ENCODE measurements at regions not wholly inside any gene's neighbourhood (a gene's known extent, or its start where the extent isn't known, plus 50 kb on each side); places are given as distances from the start of the nearest gene placed in this dataset.

GRCh38 chr13:84962141-84962750, 837.0 kb downstream of the SLITRK6 start:
- H3K27ac Mint-ChIP-seq, result no peak overlapping the region
- no peak overlapping the region for H3K4me3 Mint-ChIP-seq
- CTCF ChIA-PET, result no interaction called here
- DNase-seq, result no peak
- H3K4me1 Mint-ChIP-seq (ENCODE audit: low read depth), result no peaks in the 10 kb centered on the region
- peaks cover 1% of the 10 kb centered on the region for H3K9me3 Mint-ChIP-seq
- no peaks in the 10 kb centered on the region for H3K36me3 Mint-ChIP-seq (ENCODE audit: low read depth)
- intact Hi-C loops (cut with micrococcal nuclease), result no loop called here
- H3K27me3 Mint-ChIP-seq (ENCODE audit: low read depth), result no peaks in the 10 kb centered on the region

- Mint-ChIP-seq H3K4me3 (no peak overlapping the region), H3K27ac (no peak overlapping the region), H3K4me1 (ENCODE audit: low read depth) (no peaks in the 10 kb centered on the region), H3K27me3 (ENCODE audit: low read depth) (no peaks in the 10 kb centered on the region), H3K9me3 (peaks cover 1% of the 10 kb centered on the region), H3K36me3 (ENCODE audit: low read depth) (no peaks in the 10 kb centered on the region)
- intact Hi-C loops (cut with micrococcal nuclease), result no loop called here
- no peak for DNase-seq
- CTCF ChIA-PET, result no interaction called here
Measured at GRCh38 chr13:84961023-84961422, 838.2 kb downstream of the SLITRK6 start.

DNA sequence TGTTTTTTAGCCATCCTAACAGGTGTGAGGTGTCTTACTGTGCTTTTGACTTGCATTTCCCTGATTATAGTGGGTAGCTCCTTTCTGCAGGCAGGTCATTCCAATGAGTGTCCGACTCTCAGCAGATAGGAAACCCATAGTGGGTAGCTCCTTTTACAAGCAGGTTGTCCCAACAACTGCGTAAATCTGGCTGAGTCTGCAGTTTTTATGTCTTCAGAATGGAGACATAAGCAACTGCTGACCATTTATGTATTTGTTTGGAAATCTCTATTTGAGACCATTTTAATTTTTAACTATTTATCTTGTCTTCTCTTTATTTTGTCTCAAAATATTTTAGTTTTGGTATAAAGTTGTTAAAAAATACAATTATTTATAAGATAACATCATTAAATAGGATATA, 839.4 kb downstream of the SLITRK6 start:
- CTCF ChIA-PET, result no interaction called here
- Mint-ChIP-seq H3K27me3 (ENCODE audit: low read depth) (no peaks in the 10 kb centered on the region), H3K36me3 (ENCODE audit: low read depth) (no peaks in the 10 kb centered on the region), H3K9me3 (peaks cover 1% of the 10 kb centered on the region), H3K27ac (no peak overlapping the region), H3K4me3 (no peak overlapping the region), H3K4me1 (ENCODE audit: low read depth) (no peaks in the 10 kb centered on the region)
- intact Hi-C loops (cut with micrococcal nuclease), result no loop called here
- DNase-seq, result no peak

DNA sequence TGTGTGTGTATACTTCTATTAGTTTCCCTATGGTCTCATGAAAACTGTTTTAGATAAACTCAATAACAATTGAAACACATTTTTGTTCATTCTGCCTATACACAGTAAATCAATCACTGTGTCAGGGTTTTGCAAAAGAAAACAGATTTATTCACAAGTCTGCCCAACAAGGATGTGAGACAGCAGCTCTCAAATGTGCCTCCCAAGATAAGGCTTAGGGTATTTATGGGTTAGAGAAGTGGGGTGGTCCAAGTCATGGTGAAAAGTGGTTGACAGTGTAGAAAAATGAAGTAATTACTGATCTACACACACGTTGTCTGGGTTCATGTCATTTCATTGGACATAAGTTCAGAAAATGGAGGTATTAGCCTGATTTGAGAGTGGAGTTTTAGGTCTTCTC, 844.6 kb downstream of the SLITRK6 start:
- intact Hi-C loops (cut with micrococcal nuclease), result no loop called here
- Mint-ChIP-seq H3K36me3 (ENCODE audit: low read depth) (no peaks in the 10 kb centered on the region), H3K27ac (no peak overlapping the region), H3K4me1 (ENCODE audit: low read depth) (no peaks in the 10 kb centered on the region), H3K27me3 (ENCODE audit: low read depth) (no peaks in the 10 kb centered on the region), H3K9me3 (peaks cover 1% of the 10 kb centered on the region), H3K4me3 (no peak overlapping the region)
- DNase-seq, result no peak
- CTCF ChIA-PET, result no interaction called here

DNA sequence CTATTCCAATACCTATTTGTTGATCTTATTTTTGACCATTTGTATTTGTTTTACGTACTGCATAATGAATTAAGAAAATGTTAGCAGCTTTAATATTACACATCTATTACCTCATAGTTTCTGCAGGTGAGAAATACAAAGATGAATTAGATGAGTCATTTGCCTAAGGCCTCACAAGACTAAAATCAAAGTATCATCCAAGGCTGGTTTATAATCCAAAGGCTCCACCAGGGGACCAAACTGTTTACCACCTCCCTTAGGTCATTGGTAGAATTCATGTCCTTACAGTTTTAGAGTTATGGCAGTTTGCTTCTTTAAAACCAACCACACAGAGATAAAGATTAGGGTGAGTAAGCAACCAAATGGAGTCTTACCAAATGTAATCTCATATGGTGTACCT, 848.1 kb downstream of the SLITRK6 start:
- Mint-ChIP-seq H3K36me3 (ENCODE audit: low read depth) (no peaks in the 10 kb centered on the region), H3K27me3 (ENCODE audit: low read depth) (no peaks in the 10 kb centered on the region)

DNA sequence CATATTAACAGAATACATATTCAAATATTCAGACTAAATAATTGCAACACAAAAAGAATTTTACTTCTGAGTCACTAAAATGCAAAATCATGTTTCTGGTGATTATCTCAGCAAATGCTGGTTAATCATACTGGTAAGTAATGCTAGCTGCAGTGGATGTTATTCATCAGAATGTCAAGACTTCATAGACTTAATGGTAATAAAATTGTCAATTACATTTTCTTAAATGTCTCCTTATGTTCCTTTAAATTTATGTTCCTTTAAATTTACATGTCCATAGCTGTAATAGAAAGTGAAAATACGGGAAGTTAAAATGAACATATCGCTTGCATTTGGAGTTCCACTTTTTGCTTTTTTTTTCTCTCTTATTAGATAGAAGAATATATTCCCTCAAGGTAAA, 853.0 kb downstream of the SLITRK6 start:
- peaks cover 6% of the 10 kb centered on the region for H3K9me3 Mint-ChIP-seq
- CTCF ChIA-PET, result no interaction called here
- DNase-seq, result no peak
- no peak overlapping the region for H3K4me3 Mint-ChIP-seq
- no peaks in the 10 kb centered on the region for H3K36me3 Mint-ChIP-seq (ENCODE audit: low read depth)
- intact Hi-C loops (cut with micrococcal nuclease), result no loop called here
- no peak overlapping the region for H3K27ac Mint-ChIP-seq
- H3K4me1 Mint-ChIP-seq (ENCODE audit: low read depth), result no peaks in the 10 kb centered on the region
- no peaks in the 10 kb centered on the region for H3K27me3 Mint-ChIP-seq (ENCODE audit: low read depth)

More for the DNA sequence above, 848.1 kb downstream of the SLITRK6 start:
- no peak for DNase-seq
- Mint-ChIP-seq H3K4me3 (no peak overlapping the region), H3K27ac (no peak overlapping the region), H3K9me3 (peaks cover 4% of the 10 kb centered on the region), H3K4me1 (ENCODE audit: low read depth) (no peaks in the 10 kb centered on the region)
- CTCF ChIA-PET, result no interaction called here
- intact Hi-C loops (cut with micrococcal nuclease), result no loop called here

- Mint-ChIP-seq H3K4me1 (ENCODE audit: low read depth) (no peaks in the 10 kb centered on the region), H3K36me3 (ENCODE audit: low read depth) (no peaks in the 10 kb centered on the region), H3K9me3 (peaks cover 1% of the 10 kb centered on the region), H3K27me3 (ENCODE audit: low read depth) (no peaks in the 10 kb centered on the region), H3K4me3 (no peak overlapping the region), H3K27ac (no peak overlapping the region)
- no peak for DNase-seq
- CTCF ChIA-PET, result no interaction called here
- intact Hi-C loops (cut with micrococcal nuclease), result no loop called here
Measured at GRCh38 chr13:84940798-84941197, 858.4 kb downstream of the SLITRK6 start.

DNA sequence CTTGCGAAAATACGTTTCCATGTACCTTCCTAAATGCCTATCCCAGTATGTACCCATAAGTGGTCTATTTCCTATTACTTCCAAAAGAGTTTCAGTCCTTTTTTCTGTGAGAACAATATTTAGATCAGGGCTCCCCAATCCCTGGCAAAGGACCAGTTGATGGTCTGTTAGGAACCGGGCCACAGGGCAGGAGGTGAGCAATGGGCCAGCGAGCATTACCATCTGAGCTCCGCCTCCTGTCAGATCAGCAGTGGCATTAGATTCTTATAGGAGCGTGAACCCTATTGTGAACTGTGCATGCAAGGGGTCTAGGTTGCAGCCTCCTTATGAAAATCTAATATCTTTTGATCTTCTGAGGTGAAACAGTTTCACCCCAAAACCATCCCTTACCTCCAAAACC, 859.1 kb downstream of the SLITRK6 start:
- CTCF ChIA-PET, result no interaction called here
- intact Hi-C loops (cut with micrococcal nuclease), result no loop called here
- H3K27ac Mint-ChIP-seq, result no peak overlapping the region
- H3K4me1 Mint-ChIP-seq (ENCODE audit: low read depth), result no peaks in the 10 kb centered on the region
- H3K27me3 Mint-ChIP-seq (ENCODE audit: low read depth), result no peaks in the 10 kb centered on the region
- DNase-seq, result no peak
- H3K9me3 Mint-ChIP-seq, result peaks cover 1% of the 10 kb centered on the region
- H3K36me3 Mint-ChIP-seq (ENCODE audit: low read depth), result no peaks in the 10 kb centered on the region
- no peak overlapping the region for H3K4me3 Mint-ChIP-seq

DNA sequence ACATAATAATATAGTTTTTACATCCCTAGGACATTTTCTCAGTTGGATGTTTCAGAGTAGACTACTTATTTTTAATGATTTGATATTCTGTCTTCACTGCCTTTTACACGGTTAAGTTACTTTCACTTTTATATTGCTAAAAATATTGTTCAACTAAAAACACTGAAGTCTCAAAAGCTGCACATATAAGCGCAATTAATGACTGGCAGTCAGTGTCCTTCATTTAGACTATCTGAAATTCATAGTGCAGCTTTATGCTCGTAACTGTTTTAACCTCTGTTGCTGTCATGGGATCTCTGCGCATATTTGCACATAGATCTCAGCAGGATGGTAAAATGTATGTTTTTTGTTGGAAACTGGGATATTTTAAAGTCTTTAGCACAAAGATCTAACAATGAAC, 864.3 kb downstream of the SLITRK6 start:
- no peaks in the 10 kb centered on the region for H3K36me3 Mint-ChIP-seq (ENCODE audit: low read depth)
- intact Hi-C loops (cut with micrococcal nuclease), result no loop called here
- DNase-seq, result no peak
- H3K27ac Mint-ChIP-seq, result no peak overlapping the region
- peak overlapping the region; percentile 9 for H3K4me3 Mint-ChIP-seq
- CTCF ChIA-PET, result no interaction called here
- no peaks in the 10 kb centered on the region for H3K4me1 Mint-ChIP-seq (ENCODE audit: low read depth)
- no peaks in the 10 kb centered on the region for H3K27me3 Mint-ChIP-seq (ENCODE audit: low read depth)
- H3K9me3 Mint-ChIP-seq, result no peaks in the 10 kb centered on the region

DNA sequence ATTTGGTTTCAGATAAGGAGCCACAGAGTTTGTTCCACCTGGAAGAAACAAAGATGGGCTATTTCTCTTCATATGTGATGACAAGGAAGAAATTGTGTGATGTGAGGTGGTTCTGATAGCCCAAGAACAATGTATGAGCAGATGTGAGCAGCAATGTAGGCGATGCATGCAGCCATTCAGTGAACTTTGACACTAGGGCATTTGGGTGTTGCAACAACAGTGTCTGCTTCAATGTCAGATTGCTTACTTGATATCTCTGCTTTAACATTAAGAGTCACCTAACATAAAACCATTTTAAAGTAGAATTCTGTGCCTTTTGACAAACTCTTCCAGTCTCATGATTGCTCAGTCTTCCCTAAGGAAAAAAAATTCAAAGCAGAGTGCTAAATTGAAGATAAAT, 865.4 kb downstream of the SLITRK6 start:
- Mint-ChIP-seq H3K9me3 (peaks cover 3% of the 10 kb centered on the region), H3K27ac (no peak overlapping the region), H3K27me3 (ENCODE audit: low read depth) (no peaks in the 10 kb centered on the region), H3K4me1 (ENCODE audit: low read depth) (no peaks in the 10 kb centered on the region), H3K36me3 (ENCODE audit: low read depth) (no peaks in the 10 kb centered on the region), H3K4me3 (no peak overlapping the region)
- intact Hi-C loops (cut with micrococcal nuclease), result no loop called here
- DNase-seq, result no peak
- CTCF ChIA-PET, result no interaction called here

DNA sequence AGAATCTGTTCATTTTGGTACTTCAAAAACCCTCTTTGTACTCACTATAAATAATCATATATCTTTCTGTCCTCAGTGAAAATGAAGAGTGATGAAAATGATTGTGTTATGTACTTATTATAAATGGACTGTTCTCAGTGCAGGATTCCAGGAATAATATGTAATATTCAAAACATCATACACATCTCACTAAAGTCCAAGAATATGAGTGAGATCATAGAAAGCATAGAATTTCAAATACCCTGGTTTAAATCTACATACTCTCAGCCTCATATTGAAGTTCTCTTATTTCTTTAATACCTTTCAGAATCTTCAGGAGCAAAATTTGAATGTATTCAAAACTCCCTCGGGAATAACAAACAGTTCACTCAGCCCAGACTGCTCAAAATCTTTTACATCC, 868.0 kb downstream of the SLITRK6 start:
- CTCF ChIA-PET, result no interaction called here
- no peaks in the 10 kb centered on the region for H3K36me3 Mint-ChIP-seq (ENCODE audit: low read depth)
- no peaks in the 10 kb centered on the region for H3K27me3 Mint-ChIP-seq (ENCODE audit: low read depth)
- peaks cover 7% of the 10 kb centered on the region for H3K9me3 Mint-ChIP-seq
- H3K4me3 Mint-ChIP-seq, result no peak overlapping the region
- no peaks in the 10 kb centered on the region for H3K4me1 Mint-ChIP-seq (ENCODE audit: low read depth)
- no peak overlapping the region for H3K27ac Mint-ChIP-seq
- no peak for DNase-seq
- intact Hi-C loops (cut with micrococcal nuclease), result no loop called here

GRCh38 chr13:84927442-84928169, 871.6 kb downstream of the SLITRK6 start:
- Mint-ChIP-seq H3K9me3 (peaks cover 7% of the 10 kb centered on the region), H3K4me1 (ENCODE audit: low read depth) (no peaks in the 10 kb centered on the region), H3K36me3 (ENCODE audit: low read depth) (no peaks in the 10 kb centered on the region), H3K27ac (no peak overlapping the region), H3K27me3 (ENCODE audit: low read depth) (no peaks in the 10 kb centered on the region), H3K4me3 (no peak overlapping the region)
- intact Hi-C loops (cut with micrococcal nuclease), result no loop called here
- CTCF ChIA-PET, result no interaction called here
- no peak for DNase-seq

DNA sequence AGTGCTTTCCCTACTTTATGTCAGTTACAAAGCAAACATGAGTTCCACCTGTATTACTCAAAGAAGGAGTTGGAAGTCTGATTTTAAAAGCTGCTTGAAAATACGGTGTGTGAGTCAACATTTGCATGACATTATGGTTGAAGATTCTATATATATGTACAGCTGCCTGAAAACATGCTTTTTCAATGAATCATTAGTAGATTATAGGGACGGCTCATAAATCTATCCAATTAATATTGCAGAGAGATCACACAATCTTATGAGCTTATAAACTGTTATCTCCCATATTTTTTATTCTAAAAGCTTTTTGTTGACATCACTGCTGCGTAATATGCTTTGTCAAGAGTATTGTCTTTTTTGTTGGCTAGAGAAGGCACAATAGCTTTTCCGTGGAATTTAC, 873.8 kb downstream of the SLITRK6 start:
- CTCF ChIA-PET, result interaction anchor here (0.5 to 0.6 kb wide), 2 partner anchors 129 to 630 kb away, joined by 3 to 5 read pairs; no protein-coding TSS in a partner anchor

More for the DNA sequence above, 873.8 kb downstream of the SLITRK6 start:
- no peak overlapping the region for H3K27ac Mint-ChIP-seq
- peaks cover 7% of the 10 kb centered on the region for H3K9me3 Mint-ChIP-seq
- no peaks in the 10 kb centered on the region for H3K4me1 Mint-ChIP-seq (ENCODE audit: low read depth)
- no peaks in the 10 kb centered on the region for H3K27me3 Mint-ChIP-seq (ENCODE audit: low read depth)
- H3K4me3 Mint-ChIP-seq, result no peak overlapping the region
- intact Hi-C loops (cut with micrococcal nuclease), result no loop called here
- DNase-seq, result no peak
- no peaks in the 10 kb centered on the region for H3K36me3 Mint-ChIP-seq (ENCODE audit: low read depth)
